Mesendoderm (in vitro differentiated cells): ENCODE measurements at regions not wholly inside any gene's neighbourhood (a gene's known extent, or its start where the extent isn't known, plus 50 kb on each side); places are given as distances from the start of the nearest gene placed in this dataset.

Experiments
- DNase-seq: peaks from one replicate; pipeline ENCODE4 v3.0.0; 2013
- H2AK5ac ChIP-seq: 2 replicates; pipeline ENCODE4 v1.6.1; 2013; ENCODE audit warnings: low read length, inconsistent platforms
- H2BK120ac ChIP-seq: 2 replicates; pipeline ENCODE4 v1.6.1; 2013; ENCODE audit warnings: low read depth, mild to moderate bottlenecking, low read length, moderate library complexity, mixed read lengths
- H2BK15ac ChIP-seq: replicated peaks from 2 replicates; pipeline ENCODE4 v1.6.1; 2013; ENCODE audit warnings: low read depth, mild to moderate bottlenecking, moderate library complexity
- H2BK5ac ChIP-seq: 2 replicates; pipeline ENCODE4 v1.6.1; 2013; ENCODE audit warnings: low read length, inconsistent platforms
- H3K18ac ChIP-seq: 2 replicates; pipeline ENCODE4 v1.6.1; 2013; ENCODE audit warnings: mild to moderate bottlenecking, low read length, mixed read lengths
- H3K23ac ChIP-seq: one replicate; pipeline ENCODE4 v1.6.1; 2013; ENCODE audit warnings: low read length
- H3K27ac ChIP-seq: 2 replicates; pipeline ENCODE4 v1.5.1; 2013; ENCODE audit warnings: low read depth, mild to moderate bottlenecking, inconsistent platforms, low read length, moderate library complexity
- H3K27me3 ChIP-seq: 2 replicates; pipeline ENCODE4 v1.6.1; 2013; ENCODE audit warnings: low read length, control low read depth, mild to moderate bottlenecking, inconsistent platforms; ENCODE audit not compliant: insufficient read depth, poor library complexity
- H3K36me3 ChIP-seq: 2 replicates; pipeline ENCODE4 v1.6.1; 2013; ENCODE audit warnings: low read length, inconsistent platforms; ENCODE audit not compliant: control insufficient read depth, insufficient read depth
- H3K4ac ChIP-seq: one replicate; pipeline ENCODE4 v1.6.1; 2013; ENCODE audit warnings: low read depth, mild to moderate bottlenecking, low read length, moderate library complexity
- H3K4me1 ChIP-seq: 2 replicates; pipeline ENCODE4 v1.6.1; 2013; ENCODE audit warnings: low read depth, low read length, inconsistent platforms; ENCODE audit not compliant: control insufficient read depth
- H3K4me2 ChIP-seq: 2 replicates; pipeline ENCODE4 v1.6.1; 2013; ENCODE audit warnings: low read length
- H3K4me3 ChIP-seq: 2 replicates; pipeline ENCODE4 v1.5.1; 2013; ENCODE audit warnings: mild to moderate bottlenecking, low read length
- H3K56ac ChIP-seq: one replicate; pipeline ENCODE4 v1.6.1; 2013; ENCODE audit warnings: low read length
- H3K79me1 ChIP-seq: 2 replicates; pipeline ENCODE4 v1.6.1; 2013; ENCODE audit warnings: low read length, inconsistent platforms
- H3K79me2 ChIP-seq: 2 replicates; pipeline ENCODE4 v1.6.1; 2013; ENCODE audit warnings: mild to moderate bottlenecking, low read length; ENCODE audit not compliant: control insufficient read depth, insufficient read depth
- H3K9ac ChIP-seq: 2 replicates; pipeline ENCODE4 v1.6.1; 2013; ENCODE audit warnings: low read length, inconsistent platforms
- H4K5ac ChIP-seq: one replicate; pipeline ENCODE4 v1.6.1; 2013; ENCODE audit warnings: low read length
- H4K8ac ChIP-seq: one replicate; pipeline ENCODE4 v1.6.1; 2013; ENCODE audit warnings: low read depth, mild to moderate bottlenecking, control low read depth, low read length, moderate library complexity
- WGBS: extraction: QIAGEN DNeasy Blood & Tissue Kit; methylation state at CpG from one replicate; pipeline ENCODE4 v1.1.7; 2013; ENCODE audit warnings: low lambda C conversion rate, missing lambda C conversion rate; ENCODE audit not compliant: insufficient coverage; ENCODE audit errors: extremely low coverage; 5-methylcytosine and 5-hydroxymethylcytosine counted together

DNA sequence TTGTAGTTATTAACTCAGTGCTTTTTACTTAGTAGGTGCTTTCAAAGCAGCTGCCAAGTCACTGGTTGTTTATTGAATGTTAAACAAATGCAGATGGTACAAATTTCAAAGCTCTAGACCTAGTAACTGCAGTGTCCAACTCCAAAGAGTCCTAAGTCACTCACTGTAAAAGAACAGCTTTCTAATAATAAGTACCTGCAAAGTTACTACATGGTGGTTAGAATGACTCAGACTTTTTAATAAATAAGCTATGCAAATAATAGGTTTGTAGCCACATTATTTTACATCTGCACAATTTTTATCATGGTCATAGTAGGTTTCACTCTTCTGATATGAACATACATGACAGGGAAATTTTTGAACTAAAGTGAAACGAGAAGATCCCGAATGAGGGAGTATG is 1620.4 kb upstream of the CELF4 start:
- no peak overlapping the region for H3K27ac ChIP-seq
- no peak overlapping the region for H3K4me3 ChIP-seq
- H3K4ac ChIP-seq = no peak overlapping the region
- no peaks in the 10 kb centered on the region for H3K79me2 ChIP-seq
- WGBS = no CpG with 5 or more reads among the region's 2 CpGs
- no peak overlapping the region for H3K56ac ChIP-seq
- H2AK5ac ChIP-seq = no peak overlapping the region
- no peak overlapping the region for H4K8ac ChIP-seq
- H3K18ac ChIP-seq = no peak overlapping the region
- H2BK5ac ChIP-seq = no peak overlapping the region
- H2BK120ac ChIP-seq = no peak overlapping the region
- H4K5ac ChIP-seq = no peak overlapping the region
- H3K79me1 ChIP-seq = no peaks in the 10 kb centered on the region
- no peak for DNase-seq
- H2BK15ac ChIP-seq = no peak overlapping the region
- H3K23ac ChIP-seq = no peak overlapping the region
- no peaks in the 10 kb centered on the region for H3K27me3 ChIP-seq
- H3K9ac ChIP-seq = no peak overlapping the region
- no peak overlapping the region for H3K4me2 ChIP-seq
- no peaks in the 10 kb centered on the region for H3K36me3 ChIP-seq
- no peaks in the 10 kb centered on the region for H3K4me1 ChIP-seq

GRCh38 chr18:39184176-39184575 is 1618.6 kb upstream of the CELF4 start:
- no peak overlapping the region for H3K4me3 ChIP-seq
- H3K4me1 ChIP-seq = no peaks in the 10 kb centered on the region
- no peak overlapping the region for H3K56ac ChIP-seq
- H2AK5ac ChIP-seq = no peak overlapping the region
- H3K23ac ChIP-seq = no peak overlapping the region
- H4K8ac ChIP-seq = no peak overlapping the region
- H3K79me2 ChIP-seq = no peaks in the 10 kb centered on the region
- no peak overlapping the region for H2BK5ac ChIP-seq
- no peaks in the 10 kb centered on the region for H3K79me1 ChIP-seq
- H3K4ac ChIP-seq = no peak overlapping the region
- no peak overlapping the region for H2BK120ac ChIP-seq
- H2BK15ac ChIP-seq = no peak overlapping the region
- no peak overlapping the region for H3K4me2 ChIP-seq
- WGBS = no CpG with 5 or more reads among the region's 5 CpGs
- H4K5ac ChIP-seq = no peak overlapping the region
- no peaks in the 10 kb centered on the region for H3K36me3 ChIP-seq
- no peak overlapping the region for H3K18ac ChIP-seq
- H3K27ac ChIP-seq = no peak overlapping the region
- H3K9ac ChIP-seq = no peak overlapping the region
- DNase-seq = no peak
- no peaks in the 10 kb centered on the region for H3K27me3 ChIP-seq

DNA sequence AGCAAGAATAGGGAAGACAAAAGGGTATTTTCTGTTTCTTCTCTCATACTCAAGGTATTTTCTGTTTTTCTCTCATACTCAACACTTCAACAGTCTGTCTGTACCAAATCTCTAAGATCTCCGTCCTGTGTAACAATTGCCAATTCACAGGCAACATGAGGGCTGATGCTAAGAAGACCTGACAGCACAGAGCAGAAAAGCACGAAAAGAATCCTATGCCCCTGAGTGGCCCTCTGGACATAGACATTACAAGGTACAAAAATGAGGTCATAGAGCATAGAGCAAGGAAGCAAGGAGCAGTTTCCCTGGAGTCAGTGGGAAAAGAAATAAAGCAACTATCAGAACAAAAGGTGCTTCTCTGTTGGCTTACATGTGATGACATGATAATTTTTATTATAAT is 1612.6 kb upstream of the CELF4 start:
- Histone ChIP-seq H3K27me3 (no peaks in the 10 kb centered on the region), H3K4me2 (no peak overlapping the region), H3K4ac (no peak overlapping the region), H3K36me3 (no peaks in the 10 kb centered on the region), H3K23ac (no peak overlapping the region), H4K5ac (no peak overlapping the region), H3K4me1 (no peaks in the 10 kb centered on the region), H3K4me3 (no peak overlapping the region), H4K8ac (no peak overlapping the region), H3K79me2 (no peaks in the 10 kb centered on the region), H3K27ac (no peak overlapping the region), H3K56ac (no peak overlapping the region), H2BK5ac (no peak overlapping the region), H3K79me1 (no peaks in the 10 kb centered on the region), H2AK5ac (no peak overlapping the region), H3K18ac (no peak overlapping the region), H2BK120ac (no peak overlapping the region), H3K9ac (no peak overlapping the region), H2BK15ac (no peak overlapping the region)
- no CpG with 5 or more reads among the region's 2 CpGs for WGBS
- no peak for DNase-seq

- WGBS = no CpG with 5 or more reads among the region's 4 CpGs
- Histone ChIP-seq H2BK120ac (no peak overlapping the region), H3K79me2 (no peaks in the 10 kb centered on the region), H3K27me3 (no peaks in the 10 kb centered on the region), H3K4me2 (no peak overlapping the region), H3K4ac (no peak overlapping the region), H2BK15ac (no peak overlapping the region), H3K18ac (no peak overlapping the region), H3K23ac (no peak overlapping the region), H3K56ac (no peak overlapping the region), H2BK5ac (no peak overlapping the region), H2AK5ac (no peak overlapping the region), H3K36me3 (no peaks in the 10 kb centered on the region), H3K4me3 (no peak overlapping the region), H4K5ac (no peak overlapping the region), H3K9ac (no peak overlapping the region), H3K79me1 (no peaks in the 10 kb centered on the region), H3K27ac (no peak overlapping the region), H4K8ac (no peak overlapping the region), H3K4me1 (no peaks in the 10 kb centered on the region)
- DNase-seq = peak; percentile 58
Observed at GRCh38 chr18:39172695-39173421, 1607.3 kb upstream of the CELF4 start.

- Histone ChIP-seq H3K23ac (no peak overlapping the region), H2AK5ac (no peak overlapping the region), H3K9ac (no peak overlapping the region), H3K18ac (no peak overlapping the region), H3K4me3 (no peak overlapping the region), H2BK15ac (no peak overlapping the region), H4K8ac (no peak overlapping the region), H3K56ac (no peak overlapping the region), H3K4me1 (no peaks in the 10 kb centered on the region), H3K27me3 (no peaks in the 10 kb centered on the region), H3K79me1 (no peaks in the 10 kb centered on the region), H4K5ac (no peak overlapping the region), H3K4me2 (no peak overlapping the region), H3K4ac (no peak overlapping the region), H2BK5ac (no peak overlapping the region), H3K79me2 (no peaks in the 10 kb centered on the region), H3K27ac (no peak overlapping the region), H2BK120ac (no peak overlapping the region), H3K36me3 (no peaks in the 10 kb centered on the region)
- no CpG with 5 or more reads among the region's 1 CpG for WGBS
- DNase-seq = no peak
Observed at GRCh38 chr18:39168723-39169122, 1603.1 kb upstream of the CELF4 start.

DNA sequence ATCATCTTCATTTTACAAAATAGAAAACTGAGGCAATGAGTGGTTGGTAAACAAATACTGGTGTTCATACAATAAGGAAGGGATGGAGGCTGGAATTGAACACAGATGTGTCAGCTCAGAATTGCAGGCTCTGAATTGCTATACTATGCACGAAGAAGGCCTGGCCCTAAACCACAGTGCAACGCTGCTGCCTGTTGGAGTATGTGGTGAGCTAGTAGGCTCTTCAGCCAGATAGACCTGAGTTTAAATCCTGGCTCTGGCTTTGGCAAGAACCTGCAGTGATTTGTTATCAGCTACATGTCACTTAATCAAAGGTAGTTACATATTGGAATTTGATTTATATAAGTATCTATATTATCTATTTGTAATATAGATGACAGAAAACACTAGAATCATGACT is 1602.4 kb upstream of the CELF4 start:
- Histone ChIP-seq H3K27ac (no peak overlapping the region), H3K4me1 (no peaks in the 10 kb centered on the region), H2BK15ac (no peak overlapping the region), H4K8ac (no peak overlapping the region), H2AK5ac (no peak overlapping the region), H2BK5ac (no peak overlapping the region), H3K4me3 (no peak overlapping the region), H3K18ac (no peak overlapping the region), H3K27me3 (no peaks in the 10 kb centered on the region), H3K79me1 (no peaks in the 10 kb centered on the region), H3K36me3 (no peaks in the 10 kb centered on the region), H3K56ac (no peak overlapping the region), H3K9ac (no peak overlapping the region), H3K23ac (no peak overlapping the region), H2BK120ac (no peak overlapping the region), H3K4me2 (no peak overlapping the region), H3K79me2 (no peaks in the 10 kb centered on the region), H4K5ac (no peak overlapping the region), H3K4ac (no peak overlapping the region)
- peak; percentile 57 for DNase-seq
- WGBS = no CpG with 5 or more reads among the region's 2 CpGs
